ENCODE measurements at regions not wholly inside any gene's neighbourhood (a gene's known extent, or its start where the extent isn't known, plus 50 kb on each side); places are given as distances from the start of the nearest gene placed in this dataset.

GRCh38 chr13:34857558-34858325, 84.3 kb upstream of the NBEA start:
- Mint-ChIP-seq H3K4me3 (no peak overlapping the region), H3K27ac (no peak overlapping the region), H3K27me3 (no peaks in the 10 kb centered on the region), H3K4me1 (ENCODE audit: low read depth in 2 of 2) (no peaks in the 10 kb centered on the region), H3K9me3 (peaks cover 0 to 6% of the 10 kb centered on the region in 2 donors), H3K36me3 (ENCODE audit: insufficient read depth) (no peaks in the 10 kb centered on the region)
- ATAC-seq (replicated peaks) (no peak), DNase-seq (no peak)

- ATAC-seq (replicated peaks) (no peak), DNase-seq (no peak)
- Mint-ChIP-seq H3K36me3 (ENCODE audit: insufficient read depth) (no peaks in the 10 kb centered on the region), H3K9me3 (peaks cover 0 to 5% of the 10 kb centered on the region in 2 donors), H3K27me3 (no peaks in the 10 kb centered on the region), H3K27ac (no peak overlapping the region), H3K4me1 (ENCODE audit: low read depth in 2 of 2) (no peaks in the 10 kb centered on the region), H3K4me3 (no peak overlapping the region)
Measured at GRCh38 chr13:34862311-34862710, 79.8 kb upstream of the NBEA start.

- Mint-ChIP-seq H3K27me3 (no peaks in the 10 kb centered on the region), H3K4me3 (no peak overlapping the region), H3K27ac (no peak overlapping the region), H3K4me1 (ENCODE audit: low read depth in 2 of 2) (no peaks in the 10 kb centered on the region), H3K9me3 (peaks cover 0 to 3% of the 10 kb centered on the region in 2 donors), H3K36me3 (ENCODE audit: insufficient read depth) (no peaks in the 10 kb centered on the region)
- no peak for DNase-seq
- no peak for ATAC-seq (replicated peaks)
Measured at GRCh38 chr13:34862716-34863115, 79.4 kb upstream of the NBEA start.

GRCh38 chr13:34863360-34864135, 78.5 kb upstream of the NBEA start:
- Mint-ChIP-seq H3K36me3 (ENCODE audit: insufficient read depth) (no peaks in the 10 kb centered on the region), H3K9me3 (peaks cover 0 to 3% of the 10 kb centered on the region in 2 donors), H3K4me3 (no peak overlapping the region), H3K27me3 (no peaks in the 10 kb centered on the region), H3K27ac (no peak overlapping the region), H3K4me1 (ENCODE audit: low read depth in 2 of 2) (no peaks in the 10 kb centered on the region)
- ATAC-seq (replicated peaks) = no peak
- DNase-seq = no peak

GRCh38 chr13:34864671-34865070, 77.4 kb upstream of the NBEA start:
- Mint-ChIP-seq H3K9me3 (peaks cover 0 to 3% of the 10 kb centered on the region in 2 donors), H3K4me1 (ENCODE audit: low read depth in 2 of 2) (no peaks in the 10 kb centered on the region), H3K4me3 (no peak overlapping the region), H3K27ac (no peak overlapping the region), H3K27me3 (no peaks in the 10 kb centered on the region), H3K36me3 (ENCODE audit: insufficient read depth) (no peaks in the 10 kb centered on the region)
- no peak for ATAC-seq (replicated peaks)
- no peak for DNase-seq

- H3K27ac Mint-ChIP-seq = no peak overlapping the region
- no peak for ATAC-seq (replicated peaks)
- no peak for DNase-seq
- H3K36me3 Mint-ChIP-seq (ENCODE audit: insufficient read depth) = no peaks in the 10 kb centered on the region
- peaks cover 0 to 3% of the 10 kb centered on the region in 2 donors for H3K9me3 Mint-ChIP-seq
- no peaks in the 10 kb centered on the region for H3K27me3 Mint-ChIP-seq
- no peaks in the 10 kb centered on the region for H3K4me1 Mint-ChIP-seq (ENCODE audit: low read depth in 2 of 2)
- no peak overlapping the region for H3K4me3 Mint-ChIP-seq
Measured at GRCh38 chr13:34867590-34867989, 74.5 kb upstream of the NBEA start.

- H3K27me3 Mint-ChIP-seq = no peaks in the 10 kb centered on the region
- no peaks in the 10 kb centered on the region for H3K36me3 Mint-ChIP-seq (ENCODE audit: insufficient read depth)
- H3K4me3 Mint-ChIP-seq = no peak overlapping the region
- peaks cover 0 to 3% of the 10 kb centered on the region in 2 donors for H3K9me3 Mint-ChIP-seq
- ATAC-seq (replicated peaks) (no peak), DNase-seq (no peak)
- no peak overlapping the region for H3K27ac Mint-ChIP-seq
- no peaks in the 10 kb centered on the region for H3K4me1 Mint-ChIP-seq (ENCODE audit: low read depth in 2 of 2)
Measured at GRCh38 chr13:34868733-34869132, 73.3 kb upstream of the NBEA start.

GRCh38 chr13:34869696-34870095, 72.4 kb upstream of the NBEA start:
- DNase-seq = no peak
- Mint-ChIP-seq H3K4me3 (no peak overlapping the region), H3K4me1 (ENCODE audit: low read depth in 2 of 2) (no peaks in the 10 kb centered on the region), H3K36me3 (ENCODE audit: insufficient read depth) (no peaks in the 10 kb centered on the region), H3K27ac (no peak overlapping the region), H3K9me3 (peaks cover 0 to 5% of the 10 kb centered on the region in 2 donors), H3K27me3 (no peaks in the 10 kb centered on the region)
- no peak for ATAC-seq (replicated peaks)

- ATAC-seq (replicated peaks) (no peak), DNase-seq (no peak)
- Mint-ChIP-seq H3K36me3 (ENCODE audit: insufficient read depth) (no peaks in the 10 kb centered on the region), H3K4me1 (ENCODE audit: low read depth in 2 of 2) (no peaks in the 10 kb centered on the region), H3K9me3 (peaks cover 6 to 12% of the 10 kb centered on the region in 2 donors), H3K4me3 (no peak overlapping the region), H3K27ac (no peak overlapping the region), H3K27me3 (no peaks in the 10 kb centered on the region)
Measured at GRCh38 chr13:34878329-34878728, 63.7 kb upstream of the NBEA start.

GRCh38 chr13:34879851-34880250, 62.2 kb upstream of the NBEA start:
- DNase-seq (no peak), ATAC-seq (replicated peaks) (no peak)
- Mint-ChIP-seq H3K36me3 (ENCODE audit: insufficient read depth) (no peaks in the 10 kb centered on the region), H3K27me3 (no peaks in the 10 kb centered on the region), H3K4me3 (no peak overlapping the region), H3K4me1 (ENCODE audit: low read depth in 2 of 2) (no peaks in the 10 kb centered on the region), H3K27ac (no peak overlapping the region), H3K9me3 (peaks cover 6 to 14% of the 10 kb centered on the region in 2 donors)

GRCh38 chr13:34881494-34881893, 60.6 kb upstream of the NBEA start:
- DNase-seq (no peak), ATAC-seq (replicated peaks) (no peak)
- Mint-ChIP-seq H3K4me3 (no peak overlapping the region), H3K9me3 (peaks cover 6 to 14% of the 10 kb centered on the region in 2 donors), H3K27ac (no peak overlapping the region), H3K4me1 (ENCODE audit: low read depth in 2 of 2) (no peaks in the 10 kb centered on the region), H3K36me3 (ENCODE audit: insufficient read depth) (no peaks in the 10 kb centered on the region), H3K27me3 (no peaks in the 10 kb centered on the region)

GRCh38 chr13:34883396-34883795, 58.7 kb upstream of the NBEA start:
- ATAC-seq (replicated peaks) (no peak), DNase-seq (no peak)
- Mint-ChIP-seq H3K36me3 (ENCODE audit: insufficient read depth) (no peaks in the 10 kb centered on the region), H3K4me1 (ENCODE audit: low read depth in 2 of 2) (no peaks in the 10 kb centered on the region), H3K4me3 (no peak overlapping the region), H3K27me3 (no peaks in the 10 kb centered on the region), H3K9me3 (peaks cover 6 to 14% of the 10 kb centered on the region in 2 donors), H3K27ac (no peak overlapping the region)

GRCh38 chr13:34884366-34884765, 57.7 kb upstream of the NBEA start:
- ATAC-seq (replicated peaks) (no peak), DNase-seq (no peak)
- H3K36me3 Mint-ChIP-seq (ENCODE audit: insufficient read depth) = no peaks in the 10 kb centered on the region
- H3K4me3 Mint-ChIP-seq = no peak overlapping the region
- no peak overlapping the region for H3K27ac Mint-ChIP-seq
- H3K9me3 Mint-ChIP-seq = peaks cover 6 to 14% of the 10 kb centered on the region in 2 donors
- no peaks in the 10 kb centered on the region for H3K4me1 Mint-ChIP-seq (ENCODE audit: low read depth in 2 of 2)
- H3K27me3 Mint-ChIP-seq = no peaks in the 10 kb centered on the region

Data from effector memory CD8-positive, alpha-beta T cell (primary cell).